DND-41 (cell line): ENCODE measurements at regions not wholly inside any gene's neighbourhood (a gene's known extent, or its start where the extent isn't known, plus 50 kb on each side); places are given as distances from the start of the nearest gene placed in this dataset.

Experiments
- ATAC-seq: fragments of 200-7000 bp; cut with Tn5 transposase; 3 replicates; pipeline ENCODE4 v1.9.1; 2021; ENCODE audit warnings: low read depth; ENCODE audit not compliant: insufficient read depth
- DNase-seq: peaks from one replicate; pipeline ENCODE4 v3.0.0-alpha.2; 2020
- H2AFZ ChIP-seq: 2 replicates; pipeline ENCODE4 v1.6.0; 2012; ENCODE audit warnings: low read depth, low read length
- H3K27ac ChIP-seq: 2 replicates; pipeline ENCODE4 v1.5.1; 2012; ENCODE audit warnings: low read length, inconsistent platforms
- H3K27me3 ChIP-seq: fragments of 200-600 bp; sonication (generic); 2 replicates; pipeline ENCODE4 v1.6.0; 2012; ENCODE audit warnings: low read length, mild to moderate bottlenecking, inconsistent platforms; ENCODE audit not compliant: insufficient read depth, poor library complexity
- H3K36me3 ChIP-seq: 2 replicates; pipeline ENCODE4 v1.5.1; 2012; ENCODE audit warnings: low read length, inconsistent platforms; ENCODE audit not compliant: insufficient read depth
- H3K4me1 ChIP-seq: 2 replicates; pipeline ENCODE4 v1.5.1; 2012; ENCODE audit warnings: mild to moderate bottlenecking, low read length; ENCODE audit not compliant: insufficient read depth
- H3K4me2 ChIP-seq: 2 replicates; pipeline ENCODE4 v1.6.0; 2012; ENCODE audit warnings: mild to moderate bottlenecking, moderate library complexity, low read length, inconsistent platforms; ENCODE audit not compliant: insufficient read depth
- H3K4me3 ChIP-seq, 2 experiments: fragments of 200-600 bp in 1 of 2; shearing (Covaris generic) in 1 of 2; 2 replicates each; pipeline ENCODE4 v1.5.1; 2012 to 2016; ENCODE audit warnings: inconsistent platforms in 2 of 2, low read length in 2 of 2, mild to moderate bottlenecking in 2 of 2, low read depth in 1 of 2, moderate library complexity in 1 of 2
- H3K79me2 ChIP-seq: 2 replicates; pipeline ENCODE4 v1.6.0; 2012; ENCODE audit warnings: low read length, inconsistent platforms; ENCODE audit not compliant: insufficient read depth
- H3K9ac ChIP-seq: 2 replicates; pipeline ENCODE4 v1.6.0; 2012; ENCODE audit warnings: low read depth, mild to moderate bottlenecking, inconsistent platforms, low read length, moderate library complexity
- H3K9me3 ChIP-seq: 2 replicates; pipeline ENCODE4 v1.5.1; 2012; ENCODE audit warnings: low read length, moderate library complexity, mild to moderate bottlenecking, inconsistent platforms; ENCODE audit not compliant: insufficient read depth, severe bottlenecking
- H4K20me1 ChIP-seq: 2 replicates; pipeline ENCODE4 v1.6.0; 2012; ENCODE audit warnings: low read length; ENCODE audit not compliant: insufficient read depth
- CTCF ChIP-seq: IDR thresholded peaks from 2 replicates; pipeline ENCODE4 v1.5.1; 2012; ENCODE audit warnings: borderline replicate concordance, low read length, moderate library complexity, mild to moderate bottlenecking; ENCODE audit not compliant: poor library complexity, severe bottlenecking; ENCODE audit errors: extremely low read depth
- EZH2 ChIP-seq: IDR thresholded peaks from 3 replicates; pipeline ENCODE4 v1.6.1; 2012; ENCODE audit warnings: borderline replicate concordance, low read depth, mild to moderate bottlenecking, moderate library complexity, low read length, inconsistent platforms; ENCODE audit not compliant: severe bottlenecking

GRCh38 chrX:22395372-22395771, 122.7 kb downstream of the CBLL2 start:
- no peaks in the 10 kb centered on the region for H4K20me1 ChIP-seq
- H3K27me3 ChIP-seq, result no peaks in the 10 kb centered on the region
- DNase-seq, result no peak
- TF ChIP-seq EZH2, result no peak
- H3K4me2 ChIP-seq, result no peak overlapping the region
- H3K9me3 ChIP-seq, result no peaks in the 10 kb centered on the region
- no peak overlapping the region for H3K9ac ChIP-seq
- no peaks in the 10 kb centered on the region for H3K79me2 ChIP-seq
- no peaks in the 10 kb centered on the region for H3K36me3 ChIP-seq
- ATAC-seq, result no peak
- H2AFZ ChIP-seq, result no peak overlapping the region
- H3K4me1 ChIP-seq, result no peaks in the 10 kb centered on the region
- no peak overlapping the region for H3K4me3 ChIP-seq
- no peak overlapping the region for H3K27ac ChIP-seq

GRCh38 chrX:22396408-22396807, 123.7 kb downstream of the CBLL2 start:
- no peak overlapping the region for H3K4me3 ChIP-seq
- DNase-seq (no peak), ATAC-seq (no peak)
- no peak for TF ChIP-seq CTCF
- TF ChIP-seq EZH2, result no peak
- no peak overlapping the region for H3K9ac ChIP-seq
- H3K36me3 ChIP-seq, result no peaks in the 10 kb centered on the region
- H3K4me1 ChIP-seq, result no peaks in the 10 kb centered on the region
- no peak overlapping the region for H2AFZ ChIP-seq
- no peak overlapping the region for H3K27ac ChIP-seq
- H3K9me3 ChIP-seq, result no peaks in the 10 kb centered on the region
- no peak overlapping the region for H3K4me2 ChIP-seq
- H3K27me3 ChIP-seq, result no peaks in the 10 kb centered on the region
- H3K79me2 ChIP-seq, result no peaks in the 10 kb centered on the region
- H4K20me1 ChIP-seq, result no peaks in the 10 kb centered on the region

GRCh38 chrX:22397566-22397965, 124.9 kb downstream of the CBLL2 start:
- Histone ChIP-seq H3K27ac (no peak overlapping the region), H3K9ac (no peak overlapping the region), H3K9me3 (no peaks in the 10 kb centered on the region), H2AFZ (no peak overlapping the region), H3K4me2 (no peak overlapping the region), H4K20me1 (no peaks in the 10 kb centered on the region), H3K27me3 (no peaks in the 10 kb centered on the region), H3K79me2 (no peaks in the 10 kb centered on the region), H3K4me3 (no peak overlapping the region), H3K36me3 (no peaks in the 10 kb centered on the region), H3K4me1 (no peaks in the 10 kb centered on the region)
- ATAC-seq (no peak), DNase-seq (no peak)
- no peak for TF ChIP-seq EZH2
- TF ChIP-seq CTCF, result no peak

- no peaks in the 10 kb centered on the region for H3K27me3 ChIP-seq
- H2AFZ ChIP-seq, result no peak overlapping the region
- ATAC-seq (no peak), DNase-seq (no peak)
- TF ChIP-seq EZH2 (no peak), CTCF (no peak)
- H3K36me3 ChIP-seq, result no peaks in the 10 kb centered on the region
- no peaks in the 10 kb centered on the region for H3K79me2 ChIP-seq
- no peak overlapping the region for H3K9ac ChIP-seq
- no peaks in the 10 kb centered on the region for H3K4me1 ChIP-seq
- H3K4me3 ChIP-seq, result no peak overlapping the region
- no peaks in the 10 kb centered on the region for H4K20me1 ChIP-seq
- H3K4me2 ChIP-seq, result no peak overlapping the region
- no peaks in the 10 kb centered on the region for H3K9me3 ChIP-seq
- H3K27ac ChIP-seq, result no peak overlapping the region
Observed at GRCh38 chrX:22399437-22400192, 126.9 kb downstream of the CBLL2 start.
